Muscle of leg (tissue), 3 donors: ENCODE measurements at regions not wholly inside any gene's neighbourhood (a gene's known extent, or its start where the extent isn't known, plus 50 kb on each side); places are given as distances from the start of the nearest gene placed in this dataset.
A peak's percentile ranks its signal among the peaks of the same experiment; 100 is the strongest.
"Not testable (repeated sequence)": the region's sequence is repeated elsewhere in the genome, so short reads cannot be mapped to it uniquely, and the experiment has no call there.

Source experiments
- DNase-seq: peaks from one replicate; pipeline ENCODE4 v3.0.0; 2013
- H3K27ac ChIP-seq: one replicate; pipeline ENCODE4 v1.5.1; 2013; ENCODE audit warnings: mild to moderate bottlenecking, low read length, control low read depth
- H3K27me3 ChIP-seq: one replicate; pipeline ENCODE4 v1.6.1; 2013; ENCODE audit warnings: low read length; ENCODE audit not compliant: control insufficient read depth, insufficient read depth
- H3K36me3 ChIP-seq: one replicate; pipeline ENCODE4 v1.6.1; 2013; ENCODE audit warnings: low read length; ENCODE audit not compliant: control insufficient read depth, insufficient read depth
- H3K4me1 ChIP-seq: one replicate; pipeline ENCODE4 v1.6.1; 2013; ENCODE audit warnings: low read length; ENCODE audit not compliant: control insufficient read depth, insufficient read depth
- H3K4me3 ChIP-seq: one replicate; pipeline ENCODE4 v1.5.1; 2013; ENCODE audit warnings: low read length, control low read depth
- H3K9me3 ChIP-seq: replicated peaks from 2 replicates; pipeline ENCODE4 v1.6.1; 2013; ENCODE audit warnings: low read depth, low read length; ENCODE audit not compliant: control insufficient read depth
- WGBS: methylation state at CpG from one replicate; pipeline ENCODE4 v1.1.5; 2013; ENCODE audit warnings: missing lambda C conversion rate; ENCODE audit not compliant: insufficient coverage; 5-methylcytosine and 5-hydroxymethylcytosine counted together

DNA sequence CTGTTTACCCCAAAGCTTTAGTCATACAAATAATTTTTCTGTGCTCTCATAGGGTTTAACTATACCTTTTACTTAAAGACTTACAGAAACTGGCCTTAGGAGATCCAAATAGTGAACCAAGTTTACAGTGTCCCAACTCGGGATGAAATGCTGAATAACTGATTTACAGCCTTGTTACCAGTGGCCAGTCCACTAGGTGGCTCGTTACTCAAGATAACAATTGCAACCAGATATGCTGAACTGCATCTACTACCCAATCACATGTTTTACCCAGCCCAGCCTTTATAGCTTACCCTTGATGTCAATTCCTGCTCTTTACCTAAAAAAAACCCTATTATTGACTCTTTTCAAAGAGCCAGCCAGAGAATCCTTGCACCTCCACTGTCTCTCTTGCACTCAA lies 1148.8 kb upstream of the ADGRL4 start:
- Histone ChIP-seq H3K9me3 (no peaks in the 10 kb centered on the region), H3K36me3 (no peaks in the 10 kb centered on the region), H3K4me3 (no peak overlapping the region), H3K4me1 (no peaks in the 10 kb centered on the region), H3K27ac (no peak overlapping the region), H3K27me3 (no peaks in the 10 kb centered on the region)
- WGBS: 29% methylated on average over 2 of the region's 2 CpGs
- DNase-seq: peak; percentile 6

DNA sequence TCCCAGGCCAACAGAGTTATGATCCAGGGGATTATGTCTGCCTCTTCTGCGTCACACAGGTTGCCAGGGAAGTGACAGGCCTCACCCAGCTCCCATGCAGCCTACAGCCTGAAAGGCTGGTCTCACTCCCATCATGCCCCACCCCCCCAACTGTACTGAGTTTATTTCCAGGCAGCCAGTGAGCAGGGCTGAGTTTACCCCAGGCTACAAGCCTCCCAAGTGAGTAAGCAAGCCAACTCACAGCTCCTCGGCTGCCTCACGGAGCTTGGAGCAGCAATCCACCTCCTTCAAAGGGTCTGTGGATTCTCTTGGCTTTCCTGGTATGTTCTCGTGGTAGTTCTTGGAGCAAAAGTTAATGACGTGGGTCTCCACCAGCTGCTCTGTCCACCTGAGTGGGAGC lies 1147.6 kb upstream of the ADGRL4 start:
- Histone ChIP-seq H3K27ac (no peak overlapping the region), H3K9me3 (no peaks in the 10 kb centered on the region), H3K36me3 (no peaks in the 10 kb centered on the region), H3K4me1 (no peaks in the 10 kb centered on the region), H3K4me3 (no peak overlapping the region), H3K27me3 (no peaks in the 10 kb centered on the region)
- no peak for DNase-seq
- 83% methylated on average over 5 of the region's 5 CpGs for WGBS

GRCh38 chr1:80153762-80154161 lies 1147.2 kb upstream of the ADGRL4 start:
- no peak for DNase-seq
- H3K4me3 ChIP-seq: no peak overlapping the region
- WGBS: 96% methylated on average over 3 of the region's 4 CpGs
- no peaks in the 10 kb centered on the region for H3K36me3 ChIP-seq
- H3K9me3 ChIP-seq: no peaks in the 10 kb centered on the region
- H3K27ac ChIP-seq: no peak overlapping the region
- no peaks in the 10 kb centered on the region for H3K27me3 ChIP-seq
- no peaks in the 10 kb centered on the region for H3K4me1 ChIP-seq

DNA sequence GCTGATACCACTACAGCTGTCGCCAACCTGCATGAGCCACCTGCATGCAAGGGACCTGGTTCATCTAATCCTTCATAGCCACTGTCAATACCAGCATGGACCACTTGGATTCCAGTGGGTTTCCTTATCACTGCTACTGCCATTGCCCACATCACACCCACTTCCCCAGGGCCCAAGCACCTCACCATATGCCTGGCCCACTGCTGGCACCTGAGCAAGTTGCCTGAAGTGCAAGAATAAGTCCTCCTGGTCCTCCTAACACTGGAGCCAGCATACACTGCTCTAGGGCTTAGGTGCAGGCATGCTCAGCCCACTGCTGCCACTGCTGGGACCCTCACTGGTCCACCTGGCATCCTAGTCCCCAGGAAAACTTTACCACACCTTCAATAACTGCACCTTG lies 1136.8 kb upstream of the ADGRL4 start:
- Histone ChIP-seq H3K4me3 (no peak overlapping the region), H3K27me3 (no peaks in the 10 kb centered on the region), H3K36me3 (no peaks in the 10 kb centered on the region), H3K4me1 (no peaks in the 10 kb centered on the region), H3K27ac (no peak overlapping the region), H3K9me3 (peaks cover 10% of the 10 kb centered on the region)
- no peak for DNase-seq
- 88% methylated on average over 1 of the region's 1 CpG for whole genome bisulfite sequencing

GRCh38 chr1:80137946-80138602 lies 1131.5 kb upstream of the ADGRL4 start:
- H3K27me3 ChIP-seq, H3K9me3 ChIP-seq, H3K4me3 ChIP-seq, H3K36me3 ChIP-seq, H3K27ac ChIP-seq, DNase-seq, H3K4me1 ChIP-seq: not testable (repeated sequence)
- 85% methylated on average over 19 of the region's 27 CpGs for WGBS

DNA sequence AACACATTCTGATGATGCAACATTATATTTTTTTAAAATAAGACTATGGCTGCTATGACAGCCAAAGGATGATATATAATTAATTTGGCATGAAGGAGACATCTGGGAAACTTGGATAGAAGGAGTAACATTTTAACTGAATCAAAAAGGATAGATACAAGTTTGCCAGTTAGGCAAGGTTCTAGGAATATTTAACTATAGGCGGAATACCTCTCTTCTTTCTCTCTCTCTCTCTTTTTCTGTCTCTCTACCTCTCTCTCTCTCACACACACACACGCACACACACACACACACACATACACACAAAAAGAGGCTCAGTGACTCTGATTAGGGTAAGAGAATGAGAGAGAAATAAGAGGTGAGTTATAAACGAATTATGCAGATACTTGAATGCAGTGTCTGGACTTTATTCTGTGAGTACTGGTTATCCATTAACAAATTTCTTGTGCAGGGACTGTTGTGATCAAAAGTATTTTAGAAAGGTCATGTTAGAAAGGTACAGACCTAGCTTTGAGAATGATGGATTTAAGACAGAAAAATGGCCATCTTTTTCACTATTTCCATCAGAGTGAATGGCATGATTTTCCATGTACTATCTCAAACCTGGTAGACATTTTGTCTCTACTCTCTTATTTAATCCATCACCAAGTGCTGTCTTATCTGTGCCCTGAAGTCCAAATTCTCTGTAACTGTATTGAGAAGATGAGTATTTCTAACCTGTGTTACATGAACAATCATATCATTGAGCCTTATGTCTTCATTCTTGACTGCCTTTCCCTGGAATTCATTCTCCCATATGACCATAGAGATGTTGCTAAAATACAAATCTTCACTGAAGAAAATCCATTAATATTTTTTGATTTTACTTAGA lies 1106.9 kb upstream of the ADGRL4 start:
- no peak overlapping the region for H3K27ac ChIP-seq
- H3K27me3 ChIP-seq: no peaks in the 10 kb centered on the region
- H3K4me1 ChIP-seq: no peaks in the 10 kb centered on the region
- WGBS: no CpG with 5 or more reads among the region's 3 CpGs
- no peaks in the 10 kb centered on the region for H3K36me3 ChIP-seq
- no peak for DNase-seq
- H3K9me3 ChIP-seq: peaks cover 11% of the 10 kb centered on the region
- H3K4me3 ChIP-seq: no peak overlapping the region

DNA sequence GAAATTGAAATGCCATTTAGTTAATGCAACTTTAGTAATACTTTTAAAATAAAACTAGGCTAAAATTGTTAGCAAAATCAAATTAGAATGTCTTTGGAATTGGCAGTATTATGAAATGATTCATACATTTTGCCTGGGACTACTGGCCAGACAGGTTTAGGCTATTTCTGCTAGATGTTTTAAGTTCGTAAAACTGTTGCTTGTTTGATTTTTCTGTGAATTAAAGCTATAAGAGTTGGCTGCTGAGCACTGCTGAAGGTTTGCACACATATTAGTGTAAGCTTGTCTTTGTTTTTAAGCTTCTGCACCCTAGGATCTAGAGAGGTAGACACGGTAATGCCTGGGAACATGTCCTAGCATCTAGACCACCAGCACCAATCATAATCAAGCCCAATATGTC lies 1094.6 kb upstream of the ADGRL4 start:
- no peak for DNase-seq
- peaks cover 8% of the 10 kb centered on the region for H3K9me3 ChIP-seq
- WGBS: no CpG with 5 or more reads among the region's 2 CpGs
- no peaks in the 10 kb centered on the region for H3K4me1 ChIP-seq
- H3K36me3 ChIP-seq: no peaks in the 10 kb centered on the region
- no peak overlapping the region for H3K4me3 ChIP-seq
- no peaks in the 10 kb centered on the region for H3K27me3 ChIP-seq
- no peak overlapping the region for H3K27ac ChIP-seq

DNA sequence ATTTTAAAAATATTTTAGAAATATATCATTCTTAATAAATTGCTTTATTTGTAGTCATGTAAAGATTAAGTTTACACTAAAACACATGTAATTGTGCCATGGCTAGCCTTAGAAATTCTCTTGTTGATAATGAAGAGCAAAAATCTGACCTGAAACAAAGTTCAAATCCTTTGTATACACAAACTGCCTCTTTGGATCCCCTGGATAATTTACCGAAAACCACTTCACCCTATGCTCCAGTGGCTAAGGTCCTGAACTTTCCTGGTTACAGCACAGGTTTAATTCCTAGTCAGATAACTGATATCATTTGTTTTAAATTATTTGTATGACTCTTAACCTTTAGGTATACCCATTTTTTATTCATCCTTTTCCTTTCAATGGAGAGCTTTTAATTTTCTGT lies 1093.2 kb upstream of the ADGRL4 start:
- DNase-seq: no peak
- WGBS: no CpG with 5 or more reads among the region's 1 CpG
- no peak overlapping the region for H3K27ac ChIP-seq
- no peak overlapping the region for H3K4me3 ChIP-seq
- H3K9me3 ChIP-seq: peaks cover 8% of the 10 kb centered on the region
- H3K4me1 ChIP-seq: no peaks in the 10 kb centered on the region
- H3K36me3 ChIP-seq: no peaks in the 10 kb centered on the region
- H3K27me3 ChIP-seq: no peaks in the 10 kb centered on the region

GRCh38 chr1:80085067-80085466 lies 1078.5 kb upstream of the ADGRL4 start:
- no peak for DNase-seq
- Histone ChIP-seq H3K27me3 (no peaks in the 10 kb centered on the region), H3K27ac (no peak overlapping the region), H3K36me3 (no peaks in the 10 kb centered on the region), H3K9me3 (peaks cover 4% of the 10 kb centered on the region), H3K4me1 (no peaks in the 10 kb centered on the region), H3K4me3 (no peak overlapping the region)

DNA sequence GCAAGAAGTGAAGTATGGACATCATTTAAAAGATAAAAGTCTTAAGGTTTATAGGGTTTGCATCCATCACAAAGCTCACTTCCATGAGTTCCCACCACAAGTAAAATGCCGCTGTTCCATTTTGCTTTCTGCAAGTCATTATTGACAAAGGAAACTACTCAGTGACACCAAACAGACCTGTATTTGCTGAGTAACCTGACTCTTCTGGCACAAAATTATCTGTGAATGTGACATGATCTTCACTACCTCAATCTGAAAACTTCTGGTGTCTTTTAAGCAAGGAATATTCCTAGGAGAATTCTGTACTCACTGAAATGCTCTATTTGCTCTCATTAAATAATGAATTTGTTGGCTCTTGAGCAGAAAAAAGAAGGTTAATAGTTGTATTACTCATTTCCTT lies 1077.4 kb upstream of the ADGRL4 start:
- H3K9me3 ChIP-seq: peaks cover 2% of the 10 kb centered on the region
- no peak for DNase-seq
- no peak overlapping the region for H3K4me3 ChIP-seq
- H3K27me3 ChIP-seq: no peaks in the 10 kb centered on the region
- H3K4me1 ChIP-seq: no peaks in the 10 kb centered on the region
- H3K36me3 ChIP-seq: no peaks in the 10 kb centered on the region
- no CpG with 5 or more reads among the region's 1 CpG for WGBS
- no peak overlapping the region for H3K27ac ChIP-seq
